Activated T-cell treated with anti-CD3 and anti-CD28 coated beads for 1 hour (primary cell): ENCODE measurements at regions not wholly inside any gene's neighbourhood (a gene's known extent, or its start where the extent isn't known, plus 50 kb on each side); places are given as distances from the start of the nearest gene placed in this dataset.
"Not testable (repeated sequence)": the region's sequence is repeated elsewhere in the genome, so short reads cannot be mapped to it uniquely, and the experiment has no call there.

Experiments used
- DNase-seq: peaks from one replicate; pipeline ENCODE4 v3.0.0-alpha.2; 2020; ENCODE audit warnings: low read depth

DNA sequence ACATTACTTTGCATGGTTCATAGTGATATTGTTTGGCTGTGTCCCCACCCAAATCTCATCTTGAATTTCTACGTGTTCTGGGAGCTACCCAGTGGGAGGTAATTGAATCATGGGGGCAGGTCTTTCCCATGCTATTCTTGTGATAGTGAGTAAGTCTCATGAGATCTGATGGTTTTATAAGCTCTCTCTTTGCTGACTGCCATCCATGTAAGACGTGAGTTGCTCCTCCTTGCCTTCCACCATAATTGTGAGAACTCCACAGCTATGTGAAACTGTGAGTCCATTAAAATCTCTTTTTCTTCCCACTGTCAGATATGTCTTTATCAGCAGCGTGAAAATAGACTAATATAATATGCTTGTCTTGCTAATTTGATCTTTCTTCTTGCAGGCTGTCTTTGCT is 200.4 kb upstream of the NOX3 start:
- no peak for DNase-seq

DNA sequence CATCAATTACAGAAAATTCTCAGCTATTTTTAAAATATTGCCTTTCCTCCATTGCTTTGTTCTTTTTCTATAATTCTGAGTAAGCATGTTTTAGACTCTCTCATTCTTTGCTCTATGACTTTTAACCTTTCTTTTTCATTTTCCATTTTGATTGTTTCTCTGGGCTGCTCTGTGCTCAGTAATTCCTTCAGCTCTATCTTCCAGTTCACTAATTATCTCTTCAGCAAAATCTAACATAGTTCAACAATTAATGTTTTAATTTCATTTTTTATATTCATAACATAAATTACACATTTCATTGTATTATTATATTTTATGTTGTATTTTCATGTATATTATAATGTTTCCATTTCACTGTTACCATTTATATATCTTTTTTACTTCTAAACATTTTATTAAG is 198.8 kb upstream of the NOX3 start:
- DNase-seq = no peak

DNA sequence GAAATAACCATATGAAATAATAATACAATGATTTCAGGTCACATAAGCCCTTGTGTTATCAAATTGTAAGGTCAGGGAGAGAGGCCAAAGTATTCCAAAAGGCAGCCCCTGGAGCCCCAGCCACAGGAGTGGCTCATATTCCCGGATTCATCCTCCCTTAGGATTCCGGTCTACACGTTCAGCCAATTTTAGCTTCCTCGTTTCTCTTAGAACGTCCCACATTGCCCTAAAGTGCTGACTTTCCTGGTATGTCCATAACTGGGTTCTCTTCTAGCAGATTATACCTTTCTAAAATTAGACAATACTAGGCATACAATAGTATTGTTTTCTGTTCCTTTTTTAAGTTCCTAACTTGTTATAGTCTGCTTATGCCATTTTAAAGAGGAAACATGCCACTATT is 192.7 kb upstream of the NOX3 start:
- DNase-seq = no peak

DNA sequence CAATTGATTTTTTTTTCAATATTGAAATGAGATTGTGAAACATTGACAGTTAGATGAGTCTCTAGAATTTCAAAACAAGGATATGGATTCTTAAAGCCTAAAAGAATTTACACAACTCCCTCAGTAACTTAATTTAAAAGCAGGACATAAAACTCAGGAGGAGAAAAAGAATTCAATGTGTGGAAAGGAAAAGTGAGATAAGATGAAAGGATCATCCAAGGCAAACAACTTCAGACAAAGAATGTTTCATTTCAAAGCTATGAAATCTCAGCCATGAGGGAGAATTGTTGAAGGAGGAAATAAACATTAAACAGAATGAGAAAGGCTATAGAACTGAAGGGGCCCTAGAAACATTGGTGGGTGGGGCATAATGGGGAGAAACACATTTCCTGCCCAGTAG is 191.7 kb upstream of the NOX3 start:
- no peak for DNase-seq

DNA sequence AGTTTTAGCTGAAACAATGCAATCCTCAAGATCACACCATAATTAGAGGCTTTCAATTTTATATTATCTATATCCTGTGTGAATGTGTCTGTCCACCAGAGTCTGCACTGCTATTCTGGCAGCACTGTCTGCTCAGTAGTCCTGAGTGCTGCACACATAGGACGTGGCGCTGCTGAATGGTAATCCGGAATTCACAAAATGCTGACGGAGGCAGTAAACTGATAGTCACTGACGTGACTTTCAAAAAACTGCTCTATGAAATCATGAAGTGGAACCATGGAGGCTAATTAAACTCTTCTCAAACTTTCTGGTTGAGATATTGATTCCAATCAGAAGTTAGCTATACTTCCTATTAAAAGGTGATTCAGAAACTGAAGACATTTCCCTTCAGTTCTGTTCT is 190.8 kb upstream of the NOX3 start:
- no peak for DNase-seq

DNA sequence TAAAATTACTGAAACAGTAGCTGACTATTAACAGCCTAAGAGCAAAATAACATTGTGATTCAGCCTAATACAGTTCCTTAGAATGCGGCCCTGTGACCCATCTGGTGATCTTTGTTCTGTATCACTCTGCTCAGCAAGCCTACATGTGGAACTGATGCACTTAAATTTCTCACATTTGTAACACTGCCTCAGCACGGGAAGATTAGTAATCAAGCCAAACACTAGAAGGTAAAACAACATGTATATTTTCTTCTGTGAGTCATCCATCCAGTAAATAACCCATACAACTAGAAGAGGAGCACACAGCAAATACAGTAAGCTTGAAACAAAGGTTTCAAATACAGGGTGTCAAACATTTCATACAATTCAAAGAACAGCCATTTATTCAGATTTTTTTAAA is 189.7 kb upstream of the NOX3 start:
- no peak for DNase-seq

DNA sequence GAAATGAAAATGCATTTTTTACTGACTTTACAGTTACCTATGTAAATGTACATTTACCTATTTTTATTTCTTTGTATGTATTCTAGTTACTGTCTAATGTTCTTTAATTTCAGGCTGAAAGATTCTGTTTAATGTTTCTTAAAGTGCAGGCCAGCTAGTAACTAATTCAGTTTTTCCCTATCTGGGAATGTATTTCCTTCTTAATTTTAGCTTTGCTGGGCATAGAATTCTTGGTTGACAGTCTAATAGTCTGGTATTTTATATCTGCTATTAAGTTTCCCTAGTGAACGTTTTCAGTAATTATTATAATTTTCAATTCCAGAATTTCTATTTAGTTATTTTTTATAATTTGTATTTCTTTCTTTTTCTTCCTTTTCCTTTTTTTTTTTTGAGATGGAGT is 186.0 kb upstream of the NOX3 start:
- no peak for DNase-seq

DNA sequence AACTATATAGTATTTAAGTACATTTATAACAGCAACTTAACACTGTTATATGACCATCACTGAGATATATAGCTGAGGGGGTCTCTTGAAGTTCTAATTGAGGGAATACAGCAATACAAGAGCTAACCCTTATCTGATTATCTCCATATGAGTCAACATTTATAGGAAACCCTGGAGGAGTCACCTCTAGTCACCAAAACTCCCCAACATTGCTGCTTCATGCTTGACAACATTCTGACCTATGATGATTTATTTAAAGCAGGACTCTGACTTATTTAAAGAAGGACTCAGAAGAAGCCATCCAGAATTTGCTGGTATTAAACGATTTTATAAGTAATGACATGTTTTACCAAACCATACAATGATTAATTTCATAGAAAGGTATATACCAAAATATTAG is 182.6 kb upstream of the NOX3 start:
- no peak for DNase-seq

DNA sequence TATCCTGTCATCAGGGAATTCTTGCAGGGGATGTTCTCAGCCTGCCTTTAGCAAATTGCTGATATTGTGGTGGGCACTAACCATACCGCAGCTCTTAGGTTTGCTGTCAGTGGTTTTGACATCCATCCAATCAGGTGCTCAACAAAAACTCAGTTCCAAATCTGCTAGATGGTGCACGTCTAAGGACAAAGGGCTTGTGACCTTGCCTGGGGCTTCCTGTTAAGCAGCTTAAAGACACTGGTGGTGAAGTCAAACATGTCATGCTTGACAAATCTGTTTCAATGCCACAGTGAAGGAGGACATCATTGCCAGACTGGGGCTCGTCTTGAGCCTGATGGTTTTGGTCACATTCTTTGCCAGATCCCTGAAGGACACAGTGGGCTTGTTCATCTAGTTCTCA is 179.8 kb upstream of the NOX3 start:
- DNase-seq = no peak

DNA sequence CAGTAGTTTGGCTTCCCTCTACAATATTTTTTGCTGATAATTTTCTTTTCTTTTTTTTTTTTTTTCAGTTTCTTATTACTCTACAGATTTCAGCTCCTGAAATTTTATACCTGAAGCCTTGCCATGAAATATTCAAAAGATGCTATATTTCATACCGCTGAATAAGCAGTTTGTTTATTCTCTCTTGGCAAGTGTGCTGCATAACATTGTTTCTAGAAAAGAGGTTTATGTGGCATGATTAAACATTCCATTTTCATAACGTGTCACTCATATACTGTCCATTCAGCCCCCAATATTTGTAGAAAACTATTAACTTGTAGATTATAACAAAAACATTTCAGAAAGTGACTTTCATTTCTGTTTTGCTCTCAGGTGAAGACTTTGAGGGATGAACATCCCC is 174.4 kb upstream of the NOX3 start:
- no peak for DNase-seq

DNA sequence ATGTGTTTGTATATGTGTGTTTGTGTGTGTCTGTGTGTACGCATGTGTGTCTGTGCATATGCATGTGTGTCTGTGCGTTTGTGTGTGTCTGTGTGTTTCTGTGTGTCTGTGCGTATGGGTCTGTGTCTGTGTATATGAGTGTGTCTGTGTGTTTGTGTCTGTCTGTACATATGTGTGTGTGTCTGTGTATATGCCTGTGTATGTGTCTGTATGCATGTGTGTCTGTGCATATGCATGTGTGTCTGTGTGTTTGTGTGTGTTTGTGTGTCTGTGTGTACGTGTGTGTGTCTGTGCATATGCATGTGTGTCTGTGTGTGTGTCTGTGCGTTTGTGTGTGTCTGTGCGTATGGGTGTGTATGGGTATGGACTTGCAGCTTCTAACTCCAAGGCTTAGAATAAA is 174.0 kb upstream of the NOX3 start:
- no peak for DNase-seq

DNA sequence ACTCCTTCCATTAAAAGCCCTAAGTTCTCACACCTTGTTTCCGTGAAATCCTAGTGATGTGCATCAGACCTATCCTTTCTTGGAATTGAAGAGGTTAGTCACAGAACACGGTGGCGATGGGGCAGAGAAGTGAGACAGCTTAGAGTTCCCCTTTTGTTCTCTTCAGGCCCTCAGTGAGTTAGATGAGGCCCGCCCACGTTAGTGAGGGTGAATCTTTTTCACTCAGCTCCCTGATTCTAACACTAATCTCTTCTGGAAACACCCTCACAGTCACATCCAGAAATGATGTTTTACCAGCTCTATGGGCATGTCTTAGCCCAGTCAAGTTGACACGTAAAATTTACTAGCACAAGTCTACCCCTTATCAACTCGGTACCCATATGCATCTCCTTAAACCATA is 172.7 kb upstream of the NOX3 start:
- no peak for DNase-seq

DNA sequence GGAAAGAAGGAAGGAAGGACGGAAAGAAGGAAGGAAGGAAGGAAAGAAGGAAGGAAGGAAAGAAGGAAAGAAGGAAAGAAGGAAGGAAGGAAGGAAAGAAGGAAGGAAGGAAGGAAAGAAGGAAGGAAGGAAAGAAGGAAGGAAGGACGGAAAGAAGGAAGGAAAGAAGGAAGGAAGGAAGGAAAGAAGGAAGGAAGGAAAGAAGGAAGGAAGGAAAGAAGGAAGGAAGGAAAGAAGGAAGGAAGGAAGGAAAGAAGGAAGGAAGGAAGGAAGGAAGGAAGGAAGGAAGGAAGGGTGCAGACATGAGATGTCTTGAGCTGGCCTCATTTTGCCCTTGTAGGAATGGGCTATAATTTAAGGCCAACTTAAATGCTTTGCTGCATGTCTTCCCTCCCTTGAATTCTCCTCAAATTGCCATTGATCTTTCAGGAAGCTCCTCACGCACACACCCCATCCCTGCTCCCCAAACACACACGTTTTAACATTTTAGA is 172.1 kb upstream of the NOX3 start:
- not testable (repeated sequence) for DNase-seq

DNA sequence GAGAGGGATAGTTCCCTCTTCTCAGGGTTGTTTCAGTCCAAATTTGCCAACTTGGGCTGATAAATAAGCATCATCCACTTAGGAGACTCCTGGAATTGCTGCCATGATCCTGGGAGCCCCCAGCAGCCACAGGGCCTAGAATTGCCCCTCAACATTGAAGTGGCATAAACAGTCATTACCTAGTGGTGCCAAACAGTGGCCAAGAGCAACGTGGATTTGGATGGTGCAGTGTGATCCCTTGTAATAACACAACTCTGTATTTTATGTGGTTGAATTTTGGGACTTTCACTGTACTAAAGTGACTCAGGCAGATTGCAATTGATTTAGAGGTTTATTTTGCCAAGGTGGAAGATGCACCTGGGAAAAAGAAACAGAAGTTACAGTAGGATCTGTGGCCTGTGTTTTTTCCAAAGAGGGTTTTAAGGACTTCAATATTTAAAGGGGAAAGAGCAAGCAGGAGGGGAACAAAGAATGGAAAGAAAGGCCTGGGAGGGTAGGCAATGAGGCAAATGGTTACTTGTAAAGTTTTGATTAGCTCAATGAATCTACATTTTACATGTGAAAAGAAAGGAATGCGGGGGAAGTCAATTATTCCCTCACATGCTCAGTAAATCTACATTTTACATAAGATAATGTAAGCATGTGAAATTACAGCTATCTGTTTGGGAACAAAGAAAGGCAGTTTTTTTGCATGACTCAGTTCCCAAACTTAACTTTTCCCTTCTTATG is 168.0 kb upstream of the NOX3 start:
- no peak for DNase-seq

DNA sequence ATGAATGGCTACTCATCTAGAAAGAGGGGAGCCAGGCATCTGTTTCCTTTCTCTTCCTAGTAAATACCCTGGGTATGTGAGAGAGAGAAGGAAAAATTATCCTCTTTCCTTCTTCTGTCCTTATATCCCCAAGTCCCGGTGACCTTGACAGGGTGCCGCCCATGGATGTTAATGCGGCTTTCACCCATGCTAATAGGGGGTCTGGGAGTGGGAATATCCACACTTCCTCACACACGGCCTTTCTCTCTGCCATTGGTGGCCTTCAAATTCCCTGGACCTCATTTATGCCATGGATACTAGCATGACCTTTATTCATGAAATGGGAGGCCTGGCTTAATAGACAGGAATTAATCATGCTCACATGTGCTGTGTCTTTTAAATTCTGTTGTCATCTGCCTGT is 159.0 kb upstream of the NOX3 start:
- DNase-seq = no peak

DNA sequence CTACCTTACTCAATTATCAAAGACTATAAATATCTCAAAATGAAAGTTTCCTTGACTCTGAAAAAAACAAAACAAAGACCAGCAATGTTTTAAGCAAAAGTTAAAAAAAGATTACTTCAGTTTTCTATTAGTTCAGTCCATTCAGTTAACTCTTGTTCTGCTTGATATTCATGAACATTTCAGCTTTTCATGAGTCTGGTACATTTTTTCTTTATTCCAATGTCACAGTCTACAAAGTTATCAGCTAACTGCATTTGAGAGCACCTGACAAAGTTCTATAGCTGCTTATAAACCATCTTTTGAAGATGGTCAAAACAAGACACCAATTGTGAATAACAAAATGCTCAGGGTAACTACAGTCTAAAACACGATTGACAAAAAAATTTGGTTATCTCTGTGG is 156.1 kb upstream of the NOX3 start:
- DNase-seq = no peak

DNA sequence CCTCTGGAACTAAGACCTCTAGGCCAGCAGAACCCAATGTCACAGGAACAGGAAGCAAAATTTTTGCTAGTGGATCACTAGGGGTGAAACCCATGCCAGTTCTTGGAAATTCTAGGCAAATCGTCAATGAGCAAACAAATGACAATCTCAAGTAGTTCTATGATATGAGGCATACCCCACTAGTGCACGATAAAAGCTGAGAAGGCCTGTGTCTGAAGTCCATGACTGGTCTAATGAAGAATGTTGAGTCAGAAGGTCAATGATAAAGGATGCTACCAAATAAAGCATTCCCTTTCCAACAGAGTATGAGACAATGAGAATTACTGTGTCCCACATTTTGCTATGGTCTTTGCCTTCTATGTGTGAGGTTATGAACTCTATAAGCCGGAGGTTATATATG is 149.4 kb upstream of the NOX3 start:
- no peak for DNase-seq

DNA sequence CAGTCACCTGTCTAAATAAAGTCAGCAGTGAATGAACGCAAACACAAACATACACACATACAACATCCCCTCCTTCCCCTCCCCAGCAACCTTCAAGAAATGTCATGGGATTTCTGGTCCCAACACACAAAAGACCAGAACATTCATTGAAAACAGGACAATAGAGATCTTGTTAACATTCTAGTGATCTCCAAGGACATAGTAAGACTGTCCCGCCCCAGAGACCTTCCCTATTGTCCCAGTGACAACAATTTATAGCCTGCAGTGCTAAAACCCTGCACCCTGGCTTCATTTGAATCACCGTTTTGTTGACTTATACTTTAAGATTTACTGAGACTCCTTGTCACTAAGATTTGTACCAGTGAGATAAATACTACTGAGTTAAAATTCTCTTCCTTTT is 143.9 kb upstream of the NOX3 start:
- no peak for DNase-seq

DNA sequence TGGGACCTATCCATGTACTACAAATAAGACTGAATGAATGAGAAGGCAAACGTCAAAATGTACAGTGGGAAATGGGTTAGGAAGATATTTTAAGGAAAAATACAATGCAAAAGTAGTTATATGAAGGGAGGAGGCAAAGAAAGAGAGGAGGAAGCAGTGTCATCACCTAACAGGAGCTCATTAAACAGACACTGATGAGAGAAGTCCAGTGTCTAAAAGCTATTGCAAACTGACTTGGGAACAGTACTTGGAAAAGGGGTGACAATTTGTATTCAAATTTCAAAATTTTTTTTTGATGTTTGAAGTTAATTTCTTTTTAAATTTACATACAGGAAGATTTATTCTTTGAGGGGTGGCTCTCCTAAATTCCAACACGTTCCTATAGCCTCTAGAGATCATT is 143.5 kb upstream of the NOX3 start:
- DNase-seq = no peak

DNA sequence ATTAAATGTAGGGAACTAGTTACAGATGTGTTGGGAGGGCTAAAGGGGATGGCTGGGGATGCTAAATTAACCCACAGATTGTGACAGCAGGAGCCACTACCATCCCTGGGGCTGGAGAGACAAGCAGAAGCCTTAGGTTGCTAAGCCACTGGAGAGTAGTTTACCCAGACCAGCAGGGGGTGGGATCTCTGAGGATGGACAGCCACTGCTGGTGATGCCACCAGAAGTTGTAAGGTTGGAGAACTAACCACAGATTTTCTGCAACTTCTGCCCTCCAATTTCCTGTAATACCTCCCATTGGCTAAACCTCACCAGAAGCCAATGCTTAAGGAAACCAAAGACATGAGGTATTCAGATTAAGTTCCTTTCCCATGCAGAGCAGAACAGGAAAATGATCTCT is 139.6 kb upstream of the NOX3 start:
- DNase-seq = no peak

DNA sequence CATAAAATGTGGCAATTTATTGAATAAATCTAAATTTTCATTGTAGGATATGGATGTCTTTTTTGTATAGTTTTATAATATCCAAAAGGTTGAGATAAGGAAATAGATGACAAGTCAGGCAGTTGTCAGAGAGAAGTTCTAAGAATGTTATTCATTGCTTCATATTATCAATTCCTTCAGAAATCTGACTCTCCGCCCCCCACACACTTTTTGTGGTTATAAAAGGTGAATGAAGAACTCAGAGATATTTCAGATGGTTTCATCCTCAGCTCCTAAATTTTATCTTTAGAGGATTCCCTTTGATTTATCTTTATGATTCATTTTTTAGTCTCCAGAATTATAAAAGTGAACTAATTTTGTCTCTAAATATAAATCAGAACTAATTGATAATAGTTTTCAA is 136.1 kb upstream of the NOX3 start:
- DNase-seq = no peak

DNA sequence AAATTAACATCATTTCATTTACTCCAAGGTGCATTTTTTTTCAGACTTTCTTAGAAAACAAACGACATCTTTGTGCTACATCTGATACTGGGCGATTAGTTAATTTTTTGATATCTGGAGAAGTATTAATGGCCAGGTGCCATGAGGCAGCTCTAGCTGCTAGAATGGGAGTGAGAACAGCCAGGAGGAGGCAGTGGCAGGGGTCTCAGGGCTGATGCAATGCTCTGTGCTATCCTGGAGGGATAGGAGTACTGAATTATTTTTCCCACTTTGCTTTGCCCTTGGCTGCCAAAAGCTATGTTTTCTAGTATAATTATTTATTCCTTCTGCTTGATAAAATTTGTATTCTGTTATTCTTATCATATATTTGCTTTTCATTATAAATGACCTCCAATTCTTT is 133.6 kb upstream of the NOX3 start:
- no peak for DNase-seq

DNA sequence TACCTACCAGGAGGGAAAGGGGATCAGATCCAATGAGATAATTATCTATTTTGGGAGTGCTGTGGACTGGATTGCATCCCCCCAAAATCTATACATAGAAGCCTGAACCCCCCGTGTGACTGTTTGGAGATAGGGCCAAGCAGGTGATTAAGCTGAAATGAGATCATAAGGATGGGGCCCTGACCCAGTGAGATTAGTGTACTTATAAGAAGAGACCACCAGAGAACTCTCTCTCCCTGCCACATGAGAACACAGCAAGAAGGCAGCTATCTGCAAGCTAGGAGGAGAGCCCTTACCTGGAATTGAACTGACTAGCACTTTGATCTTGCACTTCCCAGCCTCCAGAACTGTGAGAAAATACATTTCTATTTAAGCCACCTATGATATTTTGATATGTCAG is 132.2 kb upstream of the NOX3 start:
- no peak for DNase-seq

DNA sequence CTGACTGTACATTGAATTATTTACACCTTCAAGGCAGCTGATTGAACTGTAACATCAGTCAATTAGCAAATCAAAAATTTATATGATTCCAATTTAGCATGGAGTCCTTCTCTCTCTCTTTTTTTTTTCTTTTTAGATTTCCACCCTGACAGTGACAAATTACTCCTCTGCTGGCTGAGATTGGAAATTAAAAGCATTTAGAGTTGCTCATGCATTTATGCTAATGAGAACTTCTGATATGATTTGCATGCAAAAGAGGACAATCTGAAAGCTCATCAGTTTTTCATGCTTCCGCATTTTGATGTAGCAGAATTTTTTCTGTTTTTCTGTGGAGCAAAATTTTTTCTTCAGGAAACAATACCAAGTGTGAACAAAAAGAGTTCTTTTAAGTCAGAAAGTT is 130.5 kb upstream of the NOX3 start:
- no peak for DNase-seq

DNA sequence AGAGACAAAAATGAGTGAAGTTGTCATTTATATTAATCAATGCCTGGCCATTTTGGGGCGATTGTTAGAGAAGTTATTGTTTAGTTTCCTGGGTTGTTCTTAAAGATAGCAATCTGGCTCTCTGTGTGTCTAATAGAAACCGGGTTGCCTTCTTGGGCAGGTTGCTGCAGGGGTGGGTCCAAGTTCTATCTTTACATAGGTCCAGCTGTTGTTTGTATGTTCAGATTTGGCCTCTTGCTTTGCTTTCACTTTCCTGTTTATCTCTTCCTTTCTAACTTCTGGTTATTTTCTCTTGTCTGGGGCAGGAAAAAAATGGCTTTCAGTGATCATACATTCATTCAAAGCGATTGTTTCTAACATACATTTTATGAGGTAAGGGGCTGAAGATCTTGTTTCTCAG is 128.4 kb upstream of the NOX3 start:
- no peak for DNase-seq
